Stimulated activated CD4-positive, alpha-beta T cell treated with anti-CD3 and anti-CD28 coated beads, Interleukin-1b, Interleukin-23, amount 100 ng/mL, for 24 hours (primary cell): ENCODE measurements at regions not wholly inside any gene's neighbourhood (a gene's known extent, or its start where the extent isn't known, plus 50 kb on each side); places are given as distances from the start of the nearest gene placed in this dataset.

Experiments
- DNase-seq, 4 experiments: peaks; one replicate each; pipeline ENCODE4 v3.0.0-alpha.2; 2020; ENCODE audit warnings: low read depth in 4 of 4, low spot score in 1 of 4

DNA sequence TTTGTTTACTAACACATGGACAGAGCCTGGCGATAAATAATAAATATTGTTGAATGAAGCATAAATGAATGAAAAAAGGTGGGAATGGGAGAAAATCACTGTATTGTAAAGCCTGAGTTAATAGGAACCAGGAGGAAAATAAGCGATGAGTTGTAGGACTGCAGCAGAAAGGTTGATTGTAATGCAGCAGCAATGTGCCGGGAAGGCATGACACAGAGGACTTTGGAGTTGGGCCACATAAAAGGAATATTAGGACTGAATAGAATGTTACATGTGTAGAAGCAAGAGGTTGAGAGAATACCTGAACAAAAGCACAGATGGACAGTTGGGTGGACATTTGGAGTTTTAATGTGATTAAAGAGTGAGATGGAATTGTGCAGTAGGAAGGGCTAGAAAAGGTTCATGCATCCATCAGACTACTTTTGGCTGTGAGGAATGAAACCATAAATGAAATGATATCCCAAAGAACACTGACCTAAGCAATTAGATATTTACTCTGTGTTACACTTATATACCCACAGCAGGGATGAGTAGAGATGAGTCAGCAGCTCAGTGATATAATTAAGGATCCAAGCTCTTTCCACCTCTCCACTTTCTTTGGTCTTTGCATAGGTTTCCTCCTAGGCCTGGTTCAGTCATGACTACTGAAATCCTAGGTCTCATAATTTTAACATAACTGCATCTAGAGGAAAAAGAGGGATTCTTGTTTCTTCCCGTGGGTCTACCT is 55.4 kb downstream of the CCER1 start:
- no peak for DNase-seq

DNA sequence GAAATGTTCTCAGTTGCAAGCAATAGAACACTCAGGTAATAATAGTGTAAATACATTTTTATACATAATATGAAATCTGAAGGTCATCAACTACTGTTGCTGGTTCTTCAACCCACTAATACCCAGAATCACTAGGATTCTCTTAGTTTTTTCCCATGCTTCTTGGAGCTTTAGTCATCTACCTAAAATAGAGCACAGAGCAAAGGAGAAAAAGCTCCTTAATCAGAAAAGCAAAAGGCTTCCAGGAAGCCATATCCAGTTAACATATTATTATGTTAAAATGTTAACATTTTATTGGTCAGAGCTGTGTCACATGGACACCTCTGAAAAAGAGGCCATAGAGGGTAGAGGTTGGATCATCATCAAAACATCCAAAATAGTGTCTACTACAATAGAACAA is 57.0 kb downstream of the CCER1 start:
- no peak for DNase-seq

DNA sequence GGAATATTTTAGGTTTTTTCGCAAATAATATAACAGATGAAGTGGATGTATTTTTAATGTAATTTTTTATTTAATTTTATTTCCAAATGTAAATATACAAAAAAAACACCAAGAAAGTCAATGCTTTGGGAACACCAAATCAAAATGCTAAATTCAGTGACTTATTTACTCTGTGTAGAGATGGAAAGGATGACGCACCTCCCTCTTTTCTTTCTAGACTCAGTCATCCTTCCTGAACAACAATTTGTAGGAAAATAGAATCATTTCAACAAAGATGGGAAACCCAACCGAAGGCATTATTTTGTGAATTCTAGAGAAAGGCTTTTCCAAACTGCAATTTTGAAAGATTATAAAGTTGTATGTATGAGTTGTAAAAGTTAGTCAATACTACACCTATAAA is 57.7 kb downstream of the CCER1 start:
- DNase-seq, result no peak

DNA sequence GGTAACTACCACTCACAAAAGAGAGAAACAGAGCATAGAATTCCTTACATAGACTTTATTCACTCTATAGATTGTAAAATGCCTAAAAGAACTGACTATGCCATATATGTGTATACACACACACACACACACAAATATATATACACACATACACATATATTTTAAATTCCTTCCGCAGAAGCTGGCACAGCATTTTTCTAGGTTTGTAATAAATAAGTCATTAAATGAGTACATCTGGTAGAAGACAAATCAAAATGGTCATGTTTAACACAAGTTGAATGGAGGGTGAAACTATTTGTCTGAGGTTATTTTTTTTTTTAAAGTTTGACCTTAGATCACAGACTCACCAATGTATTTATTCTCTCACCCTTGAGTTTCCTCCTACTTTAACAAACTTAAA is 58.2 kb downstream of the CCER1 start:
- no peak for DNase-seq

DNA sequence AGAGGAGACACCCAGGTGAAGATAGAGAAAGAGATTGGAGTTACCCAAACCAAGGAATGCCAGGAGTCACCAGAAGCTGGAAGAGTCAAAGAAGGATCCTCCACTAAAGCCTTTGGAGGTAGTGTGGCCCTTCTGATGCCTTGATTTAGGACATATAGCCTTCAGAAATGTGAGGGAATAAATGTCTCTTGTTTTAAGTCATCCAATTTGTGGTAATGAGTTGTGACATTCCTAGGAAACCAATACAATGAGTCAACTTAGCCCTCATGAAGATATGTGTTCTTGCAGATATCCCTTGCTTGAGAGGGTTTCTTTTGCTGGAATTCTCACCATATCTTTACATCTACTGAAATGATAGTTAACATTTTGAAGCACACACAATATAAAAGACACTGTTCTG is 58.8 kb downstream of the CCER1 start:
- DNase-seq, result no peak

DNA sequence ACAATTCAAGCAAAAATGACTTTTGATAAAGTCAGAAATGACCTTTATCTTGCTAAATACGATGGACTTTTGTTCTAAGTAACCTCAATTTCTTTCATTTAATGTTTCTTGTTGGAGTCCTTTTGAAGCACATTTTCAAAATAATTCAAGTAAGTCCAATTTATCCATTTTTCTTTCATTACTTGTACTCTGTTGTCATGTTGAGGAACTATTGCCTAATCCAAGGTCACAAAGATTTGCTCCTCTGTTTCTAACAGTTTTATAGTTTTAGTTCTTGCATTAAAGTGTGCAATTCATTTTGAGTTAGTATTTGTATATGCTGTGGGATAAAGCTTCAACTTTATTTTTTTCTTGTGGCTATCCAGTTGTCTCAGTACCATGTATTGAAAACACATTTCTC is 66.7 kb downstream of the CCER1 start:
- no peak for DNase-seq

DNA sequence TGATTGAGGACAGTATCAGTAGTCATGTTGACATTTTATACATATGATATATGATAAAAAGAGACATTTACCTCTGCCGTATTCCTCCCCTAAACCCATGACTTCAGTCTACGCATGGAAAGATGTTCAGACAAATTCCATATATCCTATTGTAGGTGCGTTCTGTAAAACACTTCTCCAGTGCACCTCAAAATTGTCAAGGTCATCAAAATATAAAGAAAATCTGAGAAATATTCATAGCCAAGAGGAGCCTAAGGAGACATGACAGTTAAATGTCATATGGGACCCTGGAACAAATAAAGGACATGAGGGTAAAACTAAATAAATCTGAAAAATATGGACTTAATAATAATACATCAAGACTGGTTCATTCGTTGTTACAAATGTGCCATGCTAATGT is 71.5 kb downstream of the CCER1 start:
- DNase-seq, result no peak

DNA sequence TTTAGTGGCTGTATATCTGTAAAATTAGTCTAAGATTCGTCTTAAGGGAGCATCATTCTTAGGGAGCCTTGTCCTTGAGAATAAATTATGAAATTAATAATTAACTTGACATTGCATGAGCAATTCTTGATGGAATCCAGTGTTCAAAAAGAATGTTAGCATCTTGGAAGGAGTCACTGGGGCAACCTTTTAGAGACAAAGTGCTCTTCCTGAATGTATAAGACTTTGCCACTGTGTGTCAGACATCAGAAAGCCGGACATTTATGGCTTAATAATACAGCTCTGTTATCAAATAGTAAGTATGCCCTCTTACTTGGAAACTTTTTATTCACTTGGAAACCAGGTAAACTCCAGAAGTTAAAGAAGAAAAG is 83.3 kb downstream of the CCER1 start:
- no peak for DNase-seq

DNA sequence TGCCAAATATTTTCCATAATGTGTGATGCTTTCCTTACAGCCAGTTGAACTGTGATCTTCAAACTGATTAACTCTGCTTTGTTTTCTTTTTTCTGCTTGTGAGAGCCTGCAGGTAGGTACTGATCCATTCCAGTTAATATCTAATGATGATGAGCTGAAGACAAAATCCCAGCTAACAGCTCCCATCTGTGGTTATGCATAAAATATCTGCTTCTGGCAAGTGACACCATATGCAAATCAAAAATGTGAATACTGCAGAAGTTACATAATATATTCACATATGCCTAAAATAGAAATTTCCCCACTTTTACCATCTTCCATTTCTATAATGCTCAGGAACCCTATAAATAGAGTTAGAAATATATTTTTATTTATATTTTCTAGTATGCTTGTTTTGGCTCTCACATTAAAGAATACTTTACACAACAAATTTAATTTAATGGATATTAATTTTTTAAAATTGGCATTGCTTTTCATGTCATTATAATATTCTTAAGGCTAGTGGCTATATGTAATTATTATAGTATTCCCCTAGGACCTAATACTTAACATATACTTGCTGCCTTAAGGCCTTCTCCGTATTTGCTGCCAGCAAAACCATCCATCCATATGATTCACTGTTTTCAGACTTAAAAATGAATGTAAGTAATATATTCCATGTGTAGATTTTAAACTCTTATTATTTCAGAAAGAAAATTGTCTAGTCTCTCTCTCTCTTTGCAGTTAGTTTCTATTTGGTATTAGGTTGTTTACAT is 83.8 kb downstream of the CCER1 start:
- DNase-seq, result no peak

DNA sequence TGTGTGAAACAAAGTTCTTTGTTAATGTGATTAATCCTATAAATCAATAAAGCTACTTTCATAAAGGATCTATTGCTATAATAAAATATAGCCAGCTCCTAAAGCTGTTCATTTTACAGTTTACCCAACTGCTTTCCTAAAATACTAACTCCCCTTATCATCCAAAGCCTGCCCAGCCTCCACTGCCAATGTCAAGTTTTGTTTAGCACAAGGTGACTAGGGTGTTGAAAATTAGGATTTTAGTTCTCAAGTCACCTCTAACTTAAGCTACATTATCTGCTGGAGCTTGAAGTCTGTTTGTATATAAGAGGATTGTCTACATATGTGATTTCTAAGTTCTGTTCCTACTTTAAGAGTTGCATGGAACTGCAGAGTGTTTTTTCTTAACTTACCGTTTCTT is 86.3 kb downstream of the CCER1 start:
- DNase-seq, result no peak

DNA sequence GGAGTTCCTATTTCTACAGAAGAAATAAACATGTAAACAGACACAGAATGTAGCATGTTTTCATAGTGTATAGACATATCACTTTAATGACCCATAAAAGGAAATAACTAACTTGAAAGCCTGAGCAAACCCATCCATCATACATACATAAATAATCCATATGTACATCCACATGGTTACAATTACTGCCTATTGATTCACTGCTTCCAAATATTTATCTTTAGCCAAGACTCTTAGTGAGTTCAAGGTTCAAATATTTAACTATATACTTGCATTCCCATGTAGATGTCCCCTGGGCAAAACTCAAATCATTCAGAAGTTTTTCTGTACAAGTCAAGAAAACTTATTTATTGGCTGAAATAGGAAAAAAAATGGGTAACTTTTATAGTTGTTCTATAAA is 95.4 kb downstream of the CCER1 start:
- no peak for DNase-seq

DNA sequence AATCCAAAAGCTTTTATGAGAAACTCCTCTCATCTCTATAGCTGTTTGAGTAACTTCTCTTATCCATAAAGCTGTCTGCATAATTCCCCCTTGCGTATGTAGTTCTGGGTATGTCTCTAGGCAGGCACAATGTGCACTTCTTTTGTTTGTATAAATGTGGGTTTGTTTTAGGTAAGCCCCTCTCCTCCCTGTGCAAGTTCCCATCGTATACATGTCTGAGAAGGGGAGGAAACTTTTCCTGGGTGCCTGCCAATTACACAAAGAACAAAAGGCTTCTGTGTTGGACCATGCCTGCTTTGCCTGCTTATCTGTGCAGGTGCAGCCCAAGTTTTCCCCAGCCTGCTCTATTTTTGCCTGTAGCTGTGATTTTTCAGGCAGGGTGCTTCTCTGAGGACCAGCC is 96.7 kb downstream of the CCER1 start:
- no peak for DNase-seq

DNA sequence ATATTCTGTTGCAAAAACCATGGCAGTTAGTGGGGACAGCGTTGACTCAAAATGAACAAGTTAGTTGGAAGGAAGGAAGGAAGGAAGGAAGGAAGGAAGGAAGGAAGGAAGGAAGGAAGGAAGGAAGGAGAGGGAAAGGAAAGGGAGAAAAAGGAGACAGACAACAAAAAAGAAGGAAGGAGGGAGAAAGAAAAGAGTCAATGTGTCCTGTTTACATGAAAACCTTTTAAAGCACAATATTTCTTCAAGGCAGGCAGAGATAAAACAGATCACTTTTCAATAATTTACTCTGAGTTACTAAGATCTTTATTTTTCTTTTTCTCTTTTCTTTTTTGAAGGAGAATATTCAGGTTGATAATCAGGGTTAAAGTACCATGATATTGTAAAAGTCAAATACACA is 99.4 kb downstream of the CCER1 start:
- DNase-seq, result no peak

DNA sequence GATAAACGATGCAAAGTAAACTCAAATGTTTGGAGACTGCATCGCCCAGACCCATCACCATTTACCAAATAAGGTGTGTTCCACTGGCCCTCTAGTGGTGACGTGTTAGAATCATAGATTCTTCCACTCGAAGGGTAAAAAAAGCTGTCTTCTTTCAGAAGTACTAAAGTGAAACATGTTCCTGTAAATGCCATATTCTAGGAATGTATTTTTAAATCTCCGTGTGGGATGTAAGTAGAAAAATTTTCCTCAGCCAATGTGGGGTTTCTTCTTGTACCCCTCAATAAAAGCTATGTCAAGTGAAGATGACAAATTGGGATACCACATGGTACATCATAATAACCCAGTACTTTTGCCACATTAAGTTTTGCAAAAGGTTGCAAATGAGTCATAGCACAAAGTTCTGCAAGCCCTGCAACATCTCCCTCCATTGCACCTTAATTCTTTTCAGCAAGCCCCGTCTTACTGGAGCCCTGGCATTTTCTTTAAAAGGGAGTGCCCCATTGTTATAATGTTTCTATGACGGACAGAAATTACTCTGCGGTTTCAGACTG is 100.8 kb downstream of the CCER1 start:
- DNase-seq, result no peak

DNA sequence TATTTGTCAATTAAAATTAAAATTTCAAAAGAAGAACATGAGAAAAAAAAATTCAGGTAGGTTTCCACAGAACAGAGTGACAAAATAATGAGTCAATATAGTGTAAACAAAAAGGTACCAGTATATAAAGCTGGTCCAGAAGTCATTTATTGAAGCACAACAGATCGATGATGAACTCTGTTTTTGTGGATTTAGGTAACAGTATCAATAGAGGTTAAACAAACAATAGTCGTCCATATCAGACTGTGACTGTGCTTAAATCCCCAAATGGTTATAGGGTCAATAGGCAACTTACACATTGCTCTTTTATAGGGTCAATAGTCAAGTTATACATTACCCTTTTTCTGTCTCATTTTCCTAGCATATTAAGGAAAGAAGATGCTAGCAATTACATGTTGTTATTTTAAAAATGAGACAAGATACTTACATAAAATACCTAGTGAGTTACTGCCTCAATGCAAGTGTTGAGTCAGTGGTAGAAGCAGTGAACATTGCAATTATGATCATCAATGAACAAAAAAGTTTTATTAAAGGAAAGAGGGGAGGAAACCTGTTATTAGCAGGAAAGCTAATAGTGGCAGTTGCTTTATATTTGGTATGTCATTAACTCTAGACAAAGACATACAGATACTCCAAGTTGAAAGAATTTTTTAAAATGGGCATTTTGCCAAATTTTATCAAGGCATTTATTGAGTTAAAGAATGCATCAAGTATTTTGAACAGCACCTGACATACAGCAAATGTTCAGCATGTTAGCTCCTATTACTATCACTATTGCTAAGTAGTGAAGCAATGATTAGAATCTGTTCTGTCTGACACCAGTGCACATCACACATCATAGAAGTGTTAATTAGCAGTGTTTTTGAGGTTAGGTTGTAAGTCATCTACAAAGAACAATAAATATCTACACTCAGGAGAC is 102.9 kb downstream of the CCER1 start:
- no peak for DNase-seq

DNA sequence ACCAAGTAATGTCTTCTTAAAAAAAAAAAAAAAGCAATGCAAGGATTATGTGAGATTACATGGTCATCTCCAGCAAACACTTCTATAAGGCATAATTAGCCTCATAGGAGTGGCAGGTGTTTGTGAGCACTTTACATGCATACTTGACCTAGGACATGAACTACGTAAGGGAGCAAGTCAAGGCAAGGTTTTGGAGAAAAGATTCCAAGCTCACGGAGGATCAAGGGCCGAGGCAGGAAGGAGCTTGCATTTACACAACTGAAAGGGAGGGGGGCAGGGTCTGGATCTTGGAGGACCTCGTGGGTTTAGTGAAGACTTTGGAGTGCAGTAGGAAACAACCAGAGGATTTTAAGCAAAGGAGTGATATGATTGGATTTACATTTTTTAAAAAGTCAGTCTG is 112.5 kb downstream of the CCER1 start:
- DNase-seq, result no peak

DNA sequence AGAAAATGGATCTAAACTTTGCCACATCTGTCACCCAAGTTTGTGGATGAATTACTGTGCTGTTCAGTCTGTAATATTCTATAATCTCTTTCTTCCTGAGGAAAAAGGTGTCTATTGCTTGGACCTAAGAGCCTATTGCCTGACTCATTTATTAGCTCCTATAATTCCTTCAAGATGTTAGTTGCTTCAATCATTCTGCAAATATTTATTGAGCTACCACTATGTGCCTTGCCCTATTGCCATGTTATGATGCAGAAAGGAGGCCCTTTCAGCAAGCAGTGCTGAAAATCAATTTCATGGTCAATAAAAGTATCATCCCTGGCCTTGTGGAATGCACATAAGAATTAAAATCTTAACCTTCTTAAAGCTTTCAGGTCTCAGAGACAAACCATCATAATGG is 113.6 kb downstream of the CCER1 start:
- DNase-seq, result no peak

DNA sequence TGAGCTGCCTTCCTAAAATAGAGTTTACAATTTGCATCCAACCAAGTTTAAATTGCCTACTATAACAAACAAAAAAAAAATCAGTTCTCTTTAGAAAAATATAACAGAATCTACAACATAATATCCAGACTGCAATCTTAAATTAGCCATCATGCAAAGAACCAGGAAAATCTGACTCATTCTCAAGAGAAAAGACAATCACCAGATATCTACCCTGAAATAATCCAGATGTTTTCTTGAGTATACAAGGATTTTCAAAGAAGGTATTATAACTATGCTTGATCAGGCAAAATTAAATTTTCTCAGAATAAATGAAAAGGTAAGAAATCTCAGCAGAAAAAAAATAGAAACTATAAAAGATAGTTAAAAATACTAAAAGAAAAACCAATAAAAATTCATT is 115.6 kb downstream of the CCER1 start:
- DNase-seq, result no peak

DNA sequence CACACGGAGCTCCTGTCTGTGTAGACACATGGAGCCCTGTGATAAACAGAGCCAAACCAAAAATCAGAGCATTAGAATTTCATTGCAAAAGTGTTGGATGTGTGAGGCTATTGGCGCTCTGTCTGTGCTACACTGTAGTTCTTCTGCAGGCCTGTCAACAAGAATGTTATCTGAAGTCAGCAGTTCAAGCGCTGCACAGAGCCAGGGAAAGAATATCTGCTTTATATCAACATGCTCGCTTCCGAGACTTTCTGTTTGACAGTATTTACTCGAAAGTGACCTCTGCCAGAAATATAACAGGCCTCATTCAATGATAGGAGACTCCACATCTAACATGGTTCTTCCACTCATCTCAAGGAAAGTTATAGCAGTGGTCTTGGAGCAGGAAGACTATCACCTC is 118.3 kb downstream of the CCER1 start:
- DNase-seq, result no peak

DNA sequence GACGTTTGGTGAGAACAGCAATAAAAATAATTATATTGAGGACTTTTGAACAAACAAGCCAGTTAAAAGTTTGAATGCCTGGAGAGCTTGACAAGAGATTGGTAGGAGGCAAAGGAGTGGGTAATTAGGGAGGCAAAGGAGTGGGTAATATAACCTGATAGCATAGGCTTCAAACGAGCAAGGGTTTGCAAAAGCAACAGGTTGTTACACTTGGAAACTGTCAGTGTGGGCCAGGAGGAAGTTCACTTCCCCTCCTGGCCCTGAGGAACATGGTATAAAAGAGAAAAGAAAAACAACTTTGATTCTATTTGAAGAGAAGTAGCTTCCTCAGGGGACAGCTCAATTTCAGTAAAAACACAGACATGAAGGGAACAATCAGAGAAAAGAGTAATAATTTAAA is 121.7 kb downstream of the CCER1 start:
- DNase-seq, result no peak

DNA sequence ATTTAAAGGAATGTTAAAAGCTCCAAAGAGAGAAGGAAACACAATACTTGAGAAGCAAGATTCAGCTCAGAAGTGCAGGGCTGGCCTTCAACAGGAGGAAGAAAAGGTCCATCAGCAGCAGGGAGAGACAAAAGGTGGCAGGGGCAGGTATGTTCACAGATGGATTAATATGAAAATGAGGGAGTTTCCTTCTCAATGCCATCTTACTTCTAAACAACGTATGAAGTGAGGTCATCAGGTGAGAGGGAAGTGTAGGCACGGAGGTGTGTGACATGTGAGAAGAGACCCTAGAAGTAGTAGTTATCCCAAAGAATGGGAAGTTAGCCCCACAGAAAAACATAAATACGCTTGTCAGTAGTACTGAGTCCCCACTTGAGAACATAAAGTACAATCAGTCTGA is 122.5 kb downstream of the CCER1 start:
- no peak for DNase-seq

DNA sequence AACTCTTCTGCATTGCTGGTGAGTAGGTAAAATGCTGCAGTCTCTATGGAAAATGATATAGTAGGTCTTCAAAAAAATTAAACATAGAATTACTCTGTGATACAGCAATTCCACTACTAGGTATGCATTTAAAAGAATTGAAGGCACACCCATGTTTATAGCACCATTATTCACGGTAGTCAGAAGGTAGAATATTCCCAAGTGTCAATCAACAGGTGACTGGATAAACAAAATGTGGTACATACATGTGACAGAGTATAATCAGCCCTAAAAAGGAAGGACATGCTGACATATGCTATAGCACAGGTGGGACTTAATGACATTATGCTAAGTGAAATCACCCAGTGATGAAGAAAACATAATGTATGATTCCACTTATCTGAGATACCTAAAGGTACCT is 123.3 kb downstream of the CCER1 start:
- DNase-seq, result no peak
